Gastrocnemius medialis (tissue), 4 donors: ENCODE measurements at regions not wholly inside any gene's neighbourhood (a gene's known extent, or its start where the extent isn't known, plus 50 kb on each side); places are given as distances from the start of the nearest gene placed in this dataset.

Source experiments
- POLR2A ChIP-seq, 2 donors: fragments of 450-650 bp; IDR thresholded peaks; one replicate each; pipeline ENCODE4 v1.6.1; 2017; ENCODE audit warnings: antibody characterized with exemption in 2 of 2, mild to moderate bottlenecking in 2 of 2, moderate library complexity in 2 of 2
- TF ChIP-seq, protein P1 (sequence below), 5 experiments: fragments of 450-650 bp in 3 of 5; fragments of 200-600 bp in 2 of 5; sonication (generic) in 2 of 5; IDR thresholded peaks in 4 of 5; conservative IDR thresholded peaks in 1 of 5; 1 replicate in 4 of 5; 2 replicates in 1 of 5; pipeline ENCODE4 v1.5.1; 2016 to 2019; ENCODE audit warnings: antibody characterized with exemption in 5 of 5, mild to moderate bottlenecking in 3 of 5, moderate library complexity in 3 of 5

DNA sequence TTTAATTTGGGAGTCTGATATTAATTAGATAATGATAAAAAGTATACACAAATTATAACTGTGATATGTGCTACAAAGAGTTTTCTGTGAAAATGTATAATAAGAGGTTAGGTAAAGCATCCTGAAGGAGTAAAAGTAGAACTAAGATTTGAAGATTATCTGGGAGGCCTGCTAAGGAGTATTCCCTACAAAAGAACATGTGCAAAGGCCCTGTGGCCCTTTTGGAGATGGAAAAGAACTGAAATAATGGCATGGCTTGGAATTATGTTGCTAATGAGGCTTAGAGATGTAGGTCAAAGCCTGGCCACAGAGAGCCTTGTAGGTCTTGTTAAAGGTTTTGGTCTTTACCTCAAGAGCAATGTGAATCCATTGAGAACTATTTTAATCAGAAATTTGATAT lies 82.0 kb downstream of the ZIC4 start:
- TF ChIP-seq, protein P1, sequence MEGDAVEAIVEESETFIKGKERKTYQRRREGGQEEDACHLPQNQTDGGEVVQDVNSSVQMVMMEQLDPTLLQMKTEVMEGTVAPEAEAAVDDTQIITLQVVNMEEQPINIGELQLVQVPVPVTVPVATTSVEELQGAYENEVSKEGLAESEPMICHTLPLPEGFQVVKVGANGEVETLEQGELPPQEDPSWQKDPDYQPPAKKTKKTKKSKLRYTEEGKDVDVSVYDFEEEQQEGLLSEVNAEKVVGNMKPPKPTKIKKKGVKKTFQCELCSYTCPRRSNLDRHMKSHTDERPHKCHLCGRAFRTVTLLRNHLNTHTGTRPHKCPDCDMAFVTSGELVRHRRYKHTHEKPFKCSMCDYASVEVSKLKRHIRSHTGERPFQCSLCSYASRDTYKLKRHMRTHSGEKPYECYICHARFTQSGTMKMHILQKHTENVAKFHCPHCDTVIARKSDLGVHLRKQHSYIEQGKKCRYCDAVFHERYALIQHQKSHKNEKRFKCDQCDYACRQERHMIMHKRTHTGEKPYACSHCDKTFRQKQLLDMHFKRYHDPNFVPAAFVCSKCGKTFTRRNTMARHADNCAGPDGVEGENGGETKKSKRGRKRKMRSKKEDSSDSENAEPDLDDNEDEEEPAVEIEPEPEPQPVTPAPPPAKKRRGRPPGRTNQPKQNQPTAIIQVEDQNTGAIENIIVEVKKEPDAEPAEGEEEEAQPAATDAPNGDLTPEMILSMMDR (IDR thresholded peaks at IDR 0.05 in 4 of 5, conservative IDR thresholded peaks at IDR 0.05 in 1 of 5): no peak
- TF ChIP-seq POLR2A (IDR thresholded peaks at IDR 0.05): no peak
